Activated CD4-positive, alpha-beta T cell treated with anti-CD3 and anti-CD28 coated beads, Interleukin-2, amount 50 U/mL, for 16 hours (primary cell): ENCODE measurements at regions not wholly inside any gene's neighbourhood (a gene's known extent, or its start where the extent isn't known, plus 50 kb on each side); places are given as distances from the start of the nearest gene placed in this dataset.
"Not testable (repeated sequence)": the region's sequence is repeated elsewhere in the genome, so short reads cannot be mapped to it uniquely, and the experiment has no call there.

Experiments used
- DNase-seq: peaks from one replicate; pipeline ENCODE4 v3.0.0-alpha.2; 2020

DNA sequence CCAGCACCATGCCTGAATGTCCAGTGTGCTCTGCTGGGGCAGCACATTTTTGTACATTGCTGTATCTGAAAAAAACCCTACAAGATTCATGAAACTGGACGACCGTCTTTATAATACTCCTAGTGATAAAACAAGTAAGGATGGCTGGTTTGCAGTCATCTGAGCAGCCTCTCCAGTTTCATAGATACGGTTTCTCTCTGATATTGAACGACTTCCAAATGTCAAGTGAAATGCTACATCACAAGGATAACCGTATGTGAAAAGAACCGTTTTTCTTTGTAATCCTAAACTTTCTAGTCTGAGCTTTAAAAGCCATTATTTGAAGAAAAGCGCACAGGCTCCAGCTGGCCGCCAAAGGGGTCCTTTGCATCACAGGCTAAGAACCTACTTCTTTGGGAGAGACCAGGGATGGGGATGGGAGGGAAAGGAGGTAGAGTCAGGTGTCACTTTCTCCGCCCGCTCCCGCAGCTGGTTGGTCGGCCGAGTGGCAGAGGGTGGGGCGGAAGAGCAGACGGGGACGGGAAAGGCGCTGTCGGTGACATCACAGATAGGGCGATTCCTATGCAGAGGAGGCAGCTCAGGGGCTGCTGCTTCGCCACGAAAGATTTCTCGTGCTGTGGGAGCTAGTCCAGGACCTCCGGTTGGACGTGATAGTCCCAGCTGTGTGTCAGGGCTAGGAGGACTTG is 180.4 kb upstream of the NOTCH2NLA start:
- peak; percentile 41 for DNase-seq

DNA sequence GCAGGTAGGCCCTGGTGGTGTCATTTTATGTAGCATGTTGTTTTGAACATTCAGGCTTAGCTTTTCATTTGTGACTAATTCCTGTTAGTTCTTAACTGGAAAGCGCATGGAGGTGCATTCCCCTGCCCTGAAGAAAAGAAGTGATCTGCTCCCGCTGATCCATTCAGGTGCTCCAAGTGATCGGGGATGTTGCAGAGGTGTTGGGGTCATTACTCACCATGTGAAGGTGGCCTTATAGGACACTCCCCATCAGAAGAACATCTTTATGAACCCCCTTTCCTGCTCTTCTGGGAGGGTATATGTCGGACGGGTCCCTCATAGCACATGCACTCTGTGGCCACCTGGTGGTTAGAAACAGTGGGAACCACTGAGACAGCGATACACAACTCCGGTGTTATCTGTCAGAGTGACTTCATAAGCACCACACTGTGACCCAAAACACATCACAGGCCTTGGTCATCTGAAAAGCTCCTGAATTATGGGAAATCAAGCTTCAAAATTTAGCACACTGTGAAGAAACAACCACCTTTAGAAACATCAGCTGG is 172.5 kb upstream of the NOTCH2NLA start:
- DNase-seq: peak; percentile 48

DNA sequence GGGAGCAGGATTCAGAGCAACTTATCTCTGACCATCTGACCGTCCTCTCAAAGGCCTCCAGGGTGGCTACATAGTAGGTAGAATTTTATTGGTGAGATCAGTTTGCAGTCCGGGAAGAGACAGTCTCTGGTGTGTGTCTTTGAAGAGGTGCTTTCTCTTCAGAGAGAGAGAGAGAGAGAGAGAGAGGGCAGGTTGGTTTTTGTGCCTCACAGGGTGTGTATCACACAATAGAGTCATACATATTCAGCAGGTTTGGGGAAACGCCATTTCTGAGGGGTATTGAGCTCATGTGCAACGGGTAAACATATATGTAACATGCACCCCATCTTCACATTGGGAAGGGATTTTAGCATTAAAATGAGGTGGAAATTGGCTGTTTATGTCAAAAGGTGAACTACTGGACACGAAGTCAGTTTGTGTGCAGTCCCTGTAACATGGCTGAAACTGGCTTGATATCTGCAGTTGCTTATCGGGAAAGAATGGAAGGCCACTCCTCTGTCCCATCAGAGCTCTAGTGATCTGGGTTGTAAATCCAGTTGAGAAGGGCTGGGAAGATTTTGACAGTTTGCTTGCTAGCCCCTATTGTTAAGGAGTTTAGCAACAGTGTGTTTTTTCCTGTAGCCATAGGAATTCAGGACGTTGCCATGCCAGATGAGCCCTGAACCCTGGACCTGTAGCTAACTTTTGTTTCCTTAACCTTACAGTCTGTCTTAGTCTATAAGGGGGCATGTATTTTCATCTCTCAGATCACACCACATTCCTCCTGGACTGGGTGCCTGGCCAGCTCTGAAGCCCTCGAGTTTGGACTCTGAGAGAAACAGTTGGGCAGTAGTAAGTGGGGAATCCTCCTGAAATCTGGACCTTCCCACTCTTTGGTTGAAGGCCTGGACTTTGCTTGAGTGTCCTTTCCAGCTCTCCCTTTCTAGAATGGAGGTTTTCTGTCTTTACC is 171.6 kb upstream of the NOTCH2NLA start:
- DNase-seq: not testable (repeated sequence)

DNA sequence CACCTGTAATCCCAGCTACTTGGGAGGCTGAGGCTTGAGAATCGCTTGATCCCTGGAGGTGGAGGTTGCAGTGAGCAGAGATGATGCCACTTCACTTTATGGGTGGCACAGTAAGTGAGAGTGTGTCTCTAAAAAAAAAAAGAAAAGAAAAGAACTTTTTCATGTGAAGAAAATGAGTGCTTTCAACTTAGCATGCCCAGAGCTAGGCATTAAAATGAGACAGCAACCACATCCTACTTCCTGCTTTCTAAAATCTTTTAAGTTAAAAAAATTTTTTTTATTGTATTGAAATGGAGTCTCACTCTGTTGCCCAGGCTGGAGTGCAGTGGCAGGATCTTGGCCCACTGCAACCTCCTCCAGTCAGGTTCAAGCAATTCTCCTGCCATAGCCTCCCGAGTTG is 170.4 kb upstream of the NOTCH2NLA start:
- DNase-seq: not testable (repeated sequence)

DNA sequence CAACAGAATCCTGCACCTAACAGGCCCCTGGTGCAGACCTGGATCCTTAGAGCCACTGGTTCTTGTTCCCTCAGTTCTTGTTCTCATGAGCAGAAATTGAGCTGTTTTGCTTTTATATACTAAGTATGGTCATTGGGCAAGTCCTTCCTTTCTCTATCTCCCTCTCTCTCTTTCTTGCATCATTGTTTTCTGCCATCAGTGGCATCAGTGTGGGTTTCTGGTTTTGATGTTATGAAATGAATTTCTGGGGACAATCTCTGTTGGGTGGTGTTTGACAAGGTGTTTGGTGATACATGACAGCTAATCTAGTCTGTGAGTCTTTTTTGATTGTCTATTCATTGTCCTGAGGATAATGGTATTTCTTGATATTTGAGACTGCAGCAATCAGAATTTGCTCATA is 168.0 kb upstream of the NOTCH2NLA start:
- DNase-seq: not testable (repeated sequence)

DNA sequence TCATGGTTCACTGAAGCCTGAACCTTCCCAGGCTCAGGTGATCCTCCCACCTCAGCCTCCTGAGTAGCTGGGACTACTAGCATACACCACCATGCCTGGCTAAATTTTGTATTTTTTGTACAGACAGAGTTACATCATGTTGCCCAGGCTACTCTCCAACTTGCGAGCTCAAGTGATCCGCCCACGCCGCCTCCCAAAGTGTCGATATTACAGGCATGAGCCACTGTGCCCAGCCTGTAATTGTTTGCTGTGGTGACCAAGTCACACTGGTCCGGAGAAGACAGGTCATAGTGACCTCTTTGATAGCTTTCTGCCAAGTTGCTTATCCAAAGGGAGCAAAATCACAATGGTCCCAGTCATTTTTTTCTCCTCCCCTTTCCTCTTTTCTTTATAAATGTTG is 167.4 kb upstream of the NOTCH2NLA start:
- not testable (repeated sequence) for DNase-seq

DNA sequence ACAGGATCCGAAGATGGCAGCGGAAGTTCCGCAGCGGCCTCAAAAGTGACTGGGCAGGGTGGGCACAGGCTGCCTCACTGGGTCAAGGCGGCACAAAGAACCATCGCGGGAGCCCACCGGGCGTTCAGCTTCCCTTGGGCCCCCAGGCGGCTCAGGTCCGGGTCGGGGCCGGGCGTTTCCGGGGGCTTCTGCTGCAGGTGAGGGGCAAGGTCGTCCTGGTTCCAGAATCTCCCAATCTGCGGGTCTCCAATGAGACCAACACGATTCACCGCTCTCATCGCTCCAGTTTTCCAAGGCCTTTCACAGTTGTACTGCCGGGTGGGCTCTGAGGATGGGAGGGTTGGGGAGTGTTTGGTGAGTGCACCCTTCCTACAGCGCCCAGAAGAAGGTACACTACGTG is 165.0 kb upstream of the NOTCH2NLA start:
- not testable (repeated sequence) for DNase-seq

DNA sequence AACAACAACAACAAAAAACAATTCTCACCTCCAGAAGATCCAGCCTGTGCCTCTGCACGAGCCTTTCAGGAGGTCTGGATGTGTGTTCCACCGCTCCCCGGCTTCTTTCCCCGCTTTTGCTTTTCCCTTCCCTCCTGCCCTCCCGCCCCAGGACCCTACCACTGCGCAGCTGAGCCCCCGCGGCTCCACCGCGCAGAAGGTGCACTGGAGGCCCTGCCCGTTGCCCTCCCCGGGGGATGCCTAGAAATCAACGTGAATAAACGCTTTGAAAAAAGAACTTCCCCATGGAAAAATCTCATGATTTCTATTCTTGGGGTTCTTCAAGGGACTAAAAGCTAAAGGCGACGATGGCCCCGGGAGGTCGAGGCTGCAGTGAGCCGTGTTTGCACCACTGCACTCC is 164.3 kb upstream of the NOTCH2NLA start:
- DNase-seq: not testable (repeated sequence)

DNA sequence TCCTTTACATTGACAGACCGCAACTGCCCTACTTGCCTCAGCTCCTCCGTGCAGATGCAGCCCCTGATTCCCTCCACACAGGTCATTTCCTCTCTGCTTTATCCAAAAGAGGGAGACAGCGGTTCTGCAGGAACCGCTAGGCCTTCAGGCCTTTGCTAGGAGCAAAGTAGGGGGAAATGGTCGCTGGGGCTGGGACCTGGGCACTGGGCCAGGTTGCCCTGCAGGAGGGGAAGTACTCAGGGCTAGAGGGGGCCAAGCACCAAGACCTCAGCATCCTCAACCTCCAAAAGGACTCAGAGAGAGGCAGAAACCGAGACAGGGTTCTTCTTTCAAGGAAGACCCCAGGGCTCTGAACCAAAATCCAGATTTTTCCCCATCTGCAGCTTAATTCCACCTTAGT is 160.4 kb upstream of the NOTCH2NLA start:
- not testable (repeated sequence) for DNase-seq

DNA sequence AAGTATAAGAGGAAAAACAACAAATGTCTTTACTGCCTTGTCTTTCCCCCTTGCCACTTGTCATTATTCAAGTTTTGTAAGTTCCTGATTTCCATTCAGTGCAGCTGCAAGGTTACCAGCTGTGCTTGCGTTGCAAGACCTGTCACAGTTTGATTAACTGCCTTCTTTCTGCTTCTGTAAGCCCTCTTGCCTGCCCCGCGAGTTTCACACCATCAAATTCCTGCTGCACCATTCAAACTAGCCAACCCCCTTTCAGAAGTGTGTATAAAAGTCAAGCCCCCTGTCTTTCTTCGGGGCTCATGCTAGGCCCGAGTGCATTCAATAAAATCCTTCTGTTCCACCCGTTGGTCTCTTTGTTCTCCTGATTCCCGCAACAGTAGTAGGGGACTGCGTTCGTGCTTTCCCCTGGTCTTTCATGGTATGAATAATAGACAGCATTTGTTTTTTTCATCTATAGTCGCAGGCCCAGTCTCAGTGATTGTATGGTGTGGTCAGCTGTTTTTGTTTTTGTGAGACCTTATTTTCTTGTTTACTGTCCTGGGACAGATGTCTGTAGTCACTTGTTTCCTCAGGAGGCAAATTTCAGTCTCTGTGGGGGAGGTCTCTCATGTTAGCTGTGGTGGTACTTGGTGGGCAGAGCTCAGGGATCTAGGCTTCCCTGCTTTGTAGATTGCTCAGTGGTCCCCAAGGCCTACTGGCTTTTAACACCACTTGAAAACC is 159.1 kb upstream of the NOTCH2NLA start:
- DNase-seq: peak; percentile 48

DNA sequence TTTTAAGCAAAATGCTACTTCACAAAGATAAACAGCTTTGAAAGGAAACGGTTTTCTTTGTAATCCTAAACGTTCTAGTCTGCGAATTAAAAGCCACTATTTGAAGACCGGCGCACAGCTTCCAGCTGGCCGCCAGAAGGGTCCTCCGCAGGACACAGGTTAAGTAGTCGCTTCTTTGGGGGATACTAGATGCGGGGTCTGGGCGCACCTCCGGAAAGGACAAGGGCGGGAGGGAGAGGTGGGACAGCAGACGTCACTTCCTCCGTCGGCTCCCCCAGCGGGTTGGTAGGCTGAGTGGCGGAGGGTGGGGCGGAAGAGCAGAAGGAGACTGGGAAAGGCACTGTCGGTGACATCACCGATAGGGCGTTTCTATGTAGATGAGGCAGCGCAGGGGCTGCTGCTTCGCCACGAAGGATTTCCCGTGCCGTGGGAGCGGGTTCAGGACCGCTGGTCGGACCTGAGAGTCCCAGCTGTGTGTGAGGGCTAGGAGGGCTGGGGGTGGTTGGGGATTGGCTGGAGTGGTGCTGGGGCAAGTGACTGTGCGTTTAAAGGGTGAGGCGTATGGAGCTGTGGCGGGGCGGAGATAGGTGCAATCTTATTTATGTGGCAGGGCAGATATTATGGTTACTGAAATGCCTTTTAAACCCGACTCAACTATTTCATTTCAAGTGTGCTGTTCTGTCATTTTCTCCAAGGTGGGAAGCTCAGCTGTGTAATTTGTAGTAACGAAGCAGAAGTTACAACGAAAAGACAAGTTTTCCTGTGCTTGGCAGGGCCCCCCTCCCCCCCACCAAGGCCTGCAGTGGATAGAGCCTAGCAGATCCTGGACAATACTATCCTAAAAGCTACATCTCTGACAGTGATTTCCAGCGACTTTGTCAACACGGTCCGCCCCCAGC is 158.3 kb upstream of the NOTCH2NLA start:
- DNase-seq: peak; percentile 92

DNA sequence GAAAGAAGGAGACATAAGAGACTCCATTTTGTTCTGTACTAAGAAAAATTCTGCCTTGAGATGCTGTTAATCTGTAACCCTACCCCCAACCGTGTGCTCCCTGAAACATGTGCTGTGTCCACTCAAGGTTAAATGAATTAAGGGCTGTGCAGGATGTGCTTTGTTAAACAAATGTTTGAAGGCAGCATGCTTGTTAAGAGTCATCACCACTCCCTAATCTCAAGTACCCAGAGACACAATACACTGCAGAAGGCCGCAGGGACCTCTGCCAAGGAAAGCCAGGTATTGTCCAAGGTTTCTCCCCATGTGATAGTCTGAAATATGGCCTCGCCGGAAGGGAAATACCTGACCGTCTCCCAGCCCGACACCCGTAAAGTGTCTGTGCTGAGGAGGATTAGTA is 152.4 kb upstream of the NOTCH2NLA start:
- DNase-seq: not testable (repeated sequence)

DNA sequence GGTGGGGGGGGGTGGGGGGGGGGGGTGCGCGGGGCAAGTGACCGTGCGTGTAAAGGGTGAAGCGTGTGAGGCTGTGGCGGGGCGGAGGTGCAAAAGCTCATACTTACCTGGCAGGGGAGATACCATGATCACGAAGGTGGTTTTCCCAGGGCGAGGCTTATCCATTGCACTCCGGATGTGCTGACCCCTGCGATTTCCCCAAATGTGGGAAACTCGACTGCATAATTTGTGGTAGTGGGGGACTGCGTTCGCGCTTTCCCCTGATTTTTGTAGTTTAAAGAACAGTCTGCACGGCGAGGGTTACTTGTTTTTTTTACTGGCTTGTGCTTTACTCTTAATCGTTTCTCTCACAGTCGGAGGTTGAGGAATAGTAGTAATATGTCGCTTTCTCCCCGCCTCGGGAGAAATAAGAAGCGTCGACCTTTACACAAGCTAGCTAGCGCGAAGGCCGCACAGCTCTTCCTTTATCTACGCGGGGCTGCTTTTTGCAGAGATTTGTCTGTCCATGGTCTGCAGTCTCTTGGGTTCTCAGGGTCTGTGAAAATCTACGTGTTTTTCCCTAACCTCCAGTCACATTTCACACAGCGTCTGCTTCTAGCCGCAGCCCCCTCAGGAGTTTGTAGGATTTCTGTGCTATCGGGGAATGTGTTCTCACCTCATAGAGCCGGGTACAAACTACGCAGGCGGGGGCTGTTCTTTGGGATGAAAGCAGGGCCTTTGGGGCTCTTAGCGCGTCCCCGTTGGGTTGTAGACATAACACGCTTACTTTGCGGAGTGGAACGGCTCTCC is 148.1 kb upstream of the NOTCH2NLA start:
- DNase-seq: peak; percentile 96

DNA sequence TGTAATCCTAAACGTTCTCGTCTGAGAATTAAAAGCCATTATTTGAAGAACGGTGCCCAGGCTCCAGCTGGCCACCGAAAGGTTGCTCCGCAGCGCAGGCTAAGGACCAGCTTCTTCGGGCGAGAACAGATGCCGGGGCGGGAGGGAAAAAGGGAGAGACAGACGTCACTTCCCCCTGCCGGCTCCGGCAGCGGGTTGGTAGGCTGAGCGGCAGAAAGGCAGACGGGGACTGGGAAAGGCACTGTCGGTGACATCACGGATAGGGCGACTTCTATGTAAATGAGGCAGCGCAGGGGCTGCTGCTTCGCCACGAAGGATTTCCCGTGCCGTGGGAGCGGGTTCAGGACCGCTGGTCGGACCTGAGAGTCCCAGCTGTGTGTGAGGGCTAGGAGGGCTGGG is 147.5 kb upstream of the NOTCH2NLA start:
- peak; percentile 91 for DNase-seq

DNA sequence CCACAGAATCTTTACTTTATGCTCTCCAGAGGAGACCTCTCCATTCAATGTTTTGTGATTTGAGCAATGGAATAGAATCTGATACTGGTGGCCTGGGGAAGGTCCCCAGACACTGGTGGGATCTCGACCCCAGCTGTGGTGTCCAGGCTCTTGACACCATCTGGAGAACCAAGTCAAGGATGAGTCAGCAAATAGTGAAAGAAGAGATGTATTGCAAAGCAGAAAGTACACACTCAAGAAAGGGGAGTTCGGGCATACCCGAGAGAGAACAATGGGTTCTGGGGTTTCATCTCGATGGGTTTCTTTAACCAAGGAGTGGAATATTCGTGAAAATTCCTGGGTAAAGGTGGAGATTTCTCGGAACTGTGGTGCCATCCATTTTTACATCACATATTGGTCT is 146.3 kb upstream of the NOTCH2NLA start:
- DNase-seq: not testable (repeated sequence)

DNA sequence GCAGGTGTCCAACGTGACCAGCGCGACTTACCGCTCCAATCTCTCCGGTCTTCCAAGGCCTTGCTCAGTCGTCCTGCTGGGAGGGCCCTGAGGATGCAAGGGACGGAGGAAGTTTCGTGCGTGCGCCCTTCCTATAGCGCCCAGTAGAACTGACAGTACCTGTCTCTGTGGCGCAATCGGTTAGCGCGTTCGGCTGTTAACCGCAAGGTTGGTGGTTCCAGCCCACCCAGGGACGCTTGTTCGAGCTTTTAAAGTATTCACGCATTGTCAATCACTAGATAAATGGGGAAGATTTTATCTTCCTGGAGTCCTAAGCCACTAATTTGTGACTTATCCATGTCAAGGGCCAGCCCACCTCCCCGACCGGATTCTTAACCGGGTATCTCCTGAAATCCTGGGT is 141.1 kb upstream of the NOTCH2NLA start:
- DNase-seq: peak; percentile 80

DNA sequence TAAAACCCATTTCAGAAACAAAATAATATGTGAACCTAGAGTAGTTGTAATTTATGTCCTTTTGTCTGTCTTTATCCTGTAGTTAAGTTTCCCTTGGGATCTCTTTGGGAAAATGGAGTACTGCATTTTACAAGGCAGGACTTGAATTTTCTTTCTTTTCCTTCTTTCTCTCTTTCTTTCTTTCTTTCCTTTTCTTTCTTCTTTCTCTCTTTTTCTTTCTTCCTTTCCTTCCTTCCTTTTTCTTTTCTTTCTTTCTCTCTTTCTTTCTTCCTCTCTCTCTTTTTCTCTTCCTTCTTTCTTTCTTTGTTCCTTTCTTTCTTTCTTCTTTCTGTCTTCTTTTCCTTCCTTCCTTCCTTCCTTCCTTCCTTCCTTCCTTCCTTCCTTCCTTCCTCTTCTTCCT is 126.6 kb upstream of the NOTCH2NLA start:
- not testable (repeated sequence) for DNase-seq

DNA sequence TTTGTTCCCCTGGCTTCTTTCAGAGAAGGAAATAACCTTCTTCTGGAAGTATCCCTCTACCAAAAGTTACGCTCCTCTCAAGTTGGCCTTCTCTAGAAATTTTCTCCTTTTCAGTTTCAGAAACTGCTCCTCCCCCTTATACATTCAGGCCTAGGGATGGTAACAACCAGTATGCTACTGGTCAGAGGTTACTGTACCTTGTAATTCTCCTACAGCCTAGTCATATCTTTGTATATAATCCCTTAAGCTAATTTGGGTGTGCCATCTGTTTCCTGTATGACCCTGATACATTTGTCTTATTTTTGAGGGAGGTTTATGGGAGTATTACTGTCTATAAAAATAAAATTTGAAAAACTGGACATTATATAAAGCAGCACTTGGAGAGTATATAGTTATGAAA is 98.0 kb upstream of the NOTCH2NLA start:
- DNase-seq: not testable (repeated sequence)

DNA sequence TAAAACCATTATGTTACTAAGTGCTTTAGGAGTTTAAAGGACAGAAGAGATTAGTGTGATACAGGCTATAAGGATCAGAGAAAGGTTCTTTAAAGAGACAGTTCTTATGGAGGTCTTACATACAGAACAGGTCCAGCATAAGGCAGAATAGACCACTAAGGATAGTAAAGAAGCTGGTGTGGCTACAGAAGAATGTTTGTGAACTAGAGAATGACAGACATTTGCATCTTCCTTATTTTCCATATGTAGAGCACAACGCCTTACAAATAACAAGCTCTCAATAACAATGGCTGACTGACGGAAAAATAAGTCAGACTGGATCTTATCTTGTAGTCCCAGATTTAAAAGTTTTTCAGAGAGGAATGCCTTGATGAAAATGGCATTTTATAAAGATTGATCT is 95.6 kb upstream of the NOTCH2NLA start:
- DNase-seq: not testable (repeated sequence)

DNA sequence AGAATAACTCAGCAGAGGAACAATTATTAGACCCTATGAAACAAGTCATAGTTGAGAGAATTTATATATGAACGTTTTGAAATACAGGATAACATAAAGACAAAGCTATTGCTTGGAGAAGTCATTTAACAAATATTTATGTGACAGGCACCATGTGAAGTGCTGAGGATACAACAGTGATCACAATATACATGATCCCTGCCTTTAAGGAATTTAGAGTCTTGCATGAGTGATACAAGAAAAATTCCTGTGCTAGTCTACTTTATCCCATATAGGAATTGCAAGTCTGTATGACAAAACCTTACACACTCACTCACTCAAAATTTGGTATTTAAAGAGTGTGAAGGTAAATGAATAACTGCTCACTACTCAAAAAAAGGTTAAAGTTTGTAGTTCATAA is 94.5 kb upstream of the NOTCH2NLA start:
- DNase-seq: not testable (repeated sequence)

DNA sequence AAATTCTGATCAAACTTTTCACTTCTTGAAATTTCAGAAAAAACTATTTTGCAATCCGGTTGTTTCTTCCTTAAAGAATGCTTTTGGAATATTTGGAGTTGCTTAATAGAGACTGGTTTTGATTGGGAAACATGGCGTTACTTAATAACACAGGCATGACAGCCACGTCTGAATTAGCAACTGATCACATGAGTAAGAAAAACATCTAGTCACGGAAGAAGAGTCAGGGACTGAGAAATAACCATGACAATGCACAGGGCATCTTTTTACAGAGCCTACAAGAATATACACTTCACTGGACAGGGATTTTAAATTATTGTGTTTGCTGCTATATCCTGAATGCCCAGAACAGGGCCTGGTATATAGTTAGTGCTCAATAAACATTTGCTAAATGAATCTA is 94.1 kb upstream of the NOTCH2NLA start:
- not testable (repeated sequence) for DNase-seq
